Pulmonary artery endothelial cell (primary cell): ENCODE measurements at regions not wholly inside any gene's neighbourhood (a gene's known extent, or its start where the extent isn't known, plus 50 kb on each side); places are given as distances from the start of the nearest gene placed in this dataset.

Experiments
- DNase-seq: peaks from one replicate; pipeline ENCODE4 v3.0.0-alpha.2; 2011; ENCODE audit warnings: low read depth, low spot score

DNA sequence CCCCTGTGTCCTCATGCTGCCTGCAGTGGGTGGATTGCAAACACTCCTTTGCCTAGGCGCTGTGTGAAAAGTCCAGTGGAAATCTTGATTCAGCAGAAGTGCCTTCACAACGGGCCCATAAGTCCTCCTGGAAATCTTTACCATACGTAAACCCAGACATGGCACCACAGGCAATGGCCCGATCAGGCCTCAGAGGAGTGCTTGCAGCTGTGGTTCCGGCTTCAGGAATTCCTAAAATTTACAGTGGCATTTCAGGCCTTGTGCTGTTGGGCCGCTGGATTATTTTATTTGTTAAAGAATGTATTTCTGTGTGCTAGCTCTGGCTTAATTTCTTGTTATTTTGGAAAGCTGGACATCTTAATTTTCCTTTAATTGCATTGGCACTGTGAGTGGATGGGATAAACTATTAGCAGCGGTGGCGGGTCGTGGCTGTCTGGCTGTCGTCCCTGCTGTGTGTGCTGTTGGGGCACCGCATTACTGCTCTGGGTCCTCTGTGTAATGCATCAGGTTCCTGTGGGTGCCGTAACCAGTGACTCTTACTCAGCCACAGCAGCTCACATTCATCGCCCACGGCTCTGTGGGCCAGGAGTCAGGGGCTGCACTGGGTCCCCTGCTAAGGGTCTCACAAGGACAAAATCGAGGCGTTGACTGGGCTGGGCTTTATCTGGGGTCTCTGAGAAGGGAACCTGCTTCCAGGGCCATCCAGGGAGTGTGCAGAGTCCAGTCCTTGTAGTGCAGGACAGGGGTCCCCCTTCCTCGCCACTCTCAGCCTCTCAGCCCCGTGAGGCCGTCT is 73.1 kb downstream of the RTP5 start:
- no peak for DNase-seq

DNA sequence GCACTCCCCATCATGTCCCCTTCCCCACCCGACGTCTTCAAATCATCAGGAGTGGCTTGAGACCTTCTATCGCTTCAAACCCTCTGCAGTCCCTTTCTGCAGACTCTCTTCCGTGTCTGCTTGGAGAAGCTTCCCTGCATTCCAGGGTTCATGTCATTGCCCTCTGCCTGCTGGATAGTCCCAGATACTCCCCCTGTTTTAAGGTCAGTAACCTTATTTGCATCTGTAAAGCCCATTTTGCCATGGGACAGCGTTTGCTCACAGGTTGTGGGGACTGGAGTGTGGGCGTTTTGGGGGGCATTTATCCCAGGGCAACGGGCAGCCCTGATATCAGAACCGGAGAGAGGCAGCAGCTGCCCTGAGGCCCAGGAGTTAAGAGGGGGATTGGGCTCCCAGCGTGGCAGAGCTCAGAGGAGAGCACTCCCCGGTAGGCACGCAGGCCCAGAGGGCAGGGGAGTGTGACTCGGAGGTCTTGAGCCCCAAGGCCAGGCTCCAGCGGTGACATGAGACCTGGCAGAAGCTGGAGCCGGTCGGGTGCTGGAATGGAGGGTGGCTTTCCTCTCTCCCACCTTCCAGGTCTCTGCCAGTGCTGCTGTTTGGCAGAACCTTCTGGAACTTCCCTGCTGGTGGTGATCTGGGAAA is 73.8 kb downstream of the RTP5 start:
- DNase-seq, result no peak

DNA sequence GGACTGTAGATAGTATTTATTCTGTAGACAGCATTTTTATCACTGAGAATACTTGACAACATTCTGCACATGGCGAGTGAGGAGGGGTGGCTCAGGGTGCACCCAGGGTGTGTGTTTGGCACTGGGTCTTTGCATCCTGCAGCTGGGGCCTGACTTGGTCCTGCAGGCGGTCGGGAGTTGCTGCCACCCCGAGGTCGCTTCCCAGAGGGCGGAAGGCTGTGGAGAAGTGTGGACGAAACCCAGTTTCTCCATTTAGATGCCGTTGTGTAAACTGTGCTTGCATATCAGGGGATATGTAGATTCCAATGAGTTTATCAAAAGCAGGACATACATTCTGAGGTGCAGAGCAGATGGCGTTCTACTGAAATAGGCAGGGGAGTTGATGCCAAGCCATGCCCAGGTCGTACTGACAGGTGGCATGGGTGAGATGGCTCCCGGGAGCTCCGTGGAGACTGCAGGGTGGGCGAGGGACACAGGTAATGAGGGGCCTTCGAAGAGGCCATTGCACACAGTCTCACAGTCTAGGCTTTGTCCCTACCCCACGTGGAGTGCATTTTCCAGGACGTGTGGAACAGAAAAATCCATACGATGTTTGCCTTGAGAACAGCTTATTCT is 74.5 kb downstream of the RTP5 start:
- DNase-seq, result no peak

DNA sequence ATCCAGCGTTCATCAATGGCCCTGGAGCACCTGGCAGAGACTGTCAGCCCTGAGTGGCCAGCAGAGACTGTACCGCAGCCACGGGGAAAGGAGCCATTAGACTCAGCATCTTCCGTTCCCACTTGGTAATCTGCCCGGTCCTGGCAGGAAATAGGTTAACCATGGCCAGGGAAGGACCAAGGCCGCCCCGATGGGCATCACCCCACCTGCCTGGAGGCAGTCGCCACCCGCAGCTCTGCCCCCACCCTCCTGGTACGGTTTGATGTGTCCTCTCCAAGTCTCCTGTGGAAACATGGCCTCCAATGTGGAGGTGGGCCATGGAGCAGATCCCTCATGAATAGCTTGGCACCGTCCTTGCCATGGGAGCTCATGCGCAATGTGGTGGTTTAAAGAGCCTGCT is 75.3 kb downstream of the RTP5 start:
- DNase-seq, result no peak

DNA sequence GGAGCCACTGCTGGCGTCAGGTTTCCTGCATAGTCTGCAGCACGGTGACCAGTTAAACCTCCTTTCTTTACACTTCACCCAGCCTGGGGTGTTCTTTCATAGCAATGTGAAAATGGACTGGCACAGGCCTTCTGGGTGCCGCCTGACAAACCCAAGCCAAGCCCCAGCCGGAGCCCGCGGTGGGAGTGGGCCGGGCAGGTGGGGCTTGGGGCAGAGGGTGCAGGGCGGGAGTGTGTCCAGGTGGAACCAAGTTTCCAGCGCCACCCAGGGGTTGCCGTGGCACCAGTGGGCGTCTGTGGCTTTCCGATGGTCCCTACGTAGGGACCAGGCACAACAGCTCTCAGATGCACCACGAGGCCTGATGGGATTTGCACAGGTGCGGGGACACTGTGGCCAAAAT is 75.8 kb downstream of the RTP5 start:
- DNase-seq, result no peak

DNA sequence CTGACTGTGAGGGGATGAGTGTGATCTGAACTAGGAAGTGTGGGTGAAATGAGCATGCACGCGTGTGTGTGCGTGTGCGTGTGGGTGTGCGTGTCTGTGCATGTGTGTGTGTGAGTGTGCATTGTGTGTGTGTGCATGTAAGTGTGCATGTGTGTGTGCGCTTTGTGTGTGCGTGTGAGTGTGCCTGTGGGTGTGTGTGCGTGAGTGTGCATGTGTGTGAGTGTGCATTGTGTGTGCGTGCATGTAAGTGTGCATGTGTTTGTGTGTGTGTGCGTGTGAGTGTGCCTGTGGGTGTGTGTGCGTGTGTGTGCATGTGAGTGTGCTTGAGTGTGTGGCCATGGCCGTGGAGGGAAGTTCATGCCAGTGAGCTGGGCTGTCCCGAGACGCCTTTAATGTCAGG is 76.3 kb downstream of the RTP5 start:
- DNase-seq, result no peak

DNA sequence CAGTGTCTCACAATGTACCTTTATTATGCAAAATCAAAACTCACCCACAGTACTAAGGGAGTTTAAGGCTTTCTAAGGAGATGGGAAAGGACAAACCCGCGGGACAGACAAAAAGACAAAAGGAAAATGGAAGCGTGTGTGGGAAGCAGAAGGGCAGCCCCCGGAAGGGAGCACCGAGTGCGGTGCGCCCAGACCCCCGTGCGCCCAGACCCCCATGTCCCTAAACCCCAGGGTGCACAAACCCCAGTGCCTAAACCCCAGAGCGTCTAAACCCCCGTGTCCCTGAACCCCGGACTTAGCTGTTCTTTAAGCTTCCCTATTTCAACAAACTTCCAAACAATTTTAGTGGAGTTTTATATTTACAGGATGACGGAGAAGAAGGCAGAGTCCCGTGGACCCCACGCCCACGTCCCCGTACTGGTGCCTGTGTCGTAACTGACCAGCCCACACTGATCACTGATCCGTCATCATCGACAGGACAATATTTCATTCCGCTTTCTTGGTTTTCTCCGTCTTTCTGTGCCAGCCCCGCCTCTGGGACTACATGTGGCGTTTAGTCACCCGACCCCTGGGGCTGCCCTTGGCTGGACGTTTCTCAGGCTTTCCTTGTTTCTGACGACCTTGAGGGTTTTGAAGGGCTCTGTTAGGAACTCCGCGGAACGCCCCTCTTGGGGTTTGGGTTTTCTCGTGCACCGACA is 76.9 kb downstream of the RTP5 start:
- no peak for DNase-seq

DNA sequence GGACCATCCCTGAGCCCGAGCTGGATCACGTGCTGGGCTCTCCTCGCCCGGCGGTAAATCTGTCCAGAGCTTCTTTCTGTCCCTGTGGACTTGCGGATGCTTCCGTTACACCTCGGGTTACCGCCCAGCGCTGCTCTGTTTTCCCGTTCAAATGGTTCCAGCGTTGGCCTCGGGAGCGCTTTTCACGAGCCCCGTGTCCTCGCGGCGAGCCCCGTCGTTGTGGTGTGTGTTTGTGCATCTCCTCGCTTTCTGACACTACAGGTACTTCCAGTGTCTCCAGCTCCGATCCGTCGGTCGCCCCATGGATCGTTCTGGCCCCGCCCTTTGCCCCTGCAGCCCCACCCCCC is 77.4 kb downstream of the RTP5 start:
- no peak for DNase-seq

DNA sequence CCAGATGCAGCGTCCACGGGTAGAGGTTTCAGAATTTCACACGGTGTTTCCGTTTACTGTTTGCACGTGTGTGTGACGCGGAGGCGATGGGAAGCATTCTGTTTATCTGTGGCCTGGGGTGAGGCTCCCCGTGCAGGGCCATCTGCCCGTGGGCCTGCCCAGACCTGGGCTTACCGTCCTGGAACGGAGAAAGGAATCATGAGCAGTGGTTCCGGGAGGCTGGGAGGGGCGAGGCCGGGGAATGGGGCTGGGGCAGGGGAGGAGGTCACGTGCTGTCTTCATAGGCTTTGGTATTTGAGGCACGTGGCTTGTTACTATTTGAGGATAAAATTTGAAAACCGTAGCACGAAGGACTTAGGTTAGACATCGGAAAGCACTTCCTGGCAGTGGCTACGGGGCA is 77.9 kb downstream of the RTP5 start:
- DNase-seq, result no peak

DNA sequence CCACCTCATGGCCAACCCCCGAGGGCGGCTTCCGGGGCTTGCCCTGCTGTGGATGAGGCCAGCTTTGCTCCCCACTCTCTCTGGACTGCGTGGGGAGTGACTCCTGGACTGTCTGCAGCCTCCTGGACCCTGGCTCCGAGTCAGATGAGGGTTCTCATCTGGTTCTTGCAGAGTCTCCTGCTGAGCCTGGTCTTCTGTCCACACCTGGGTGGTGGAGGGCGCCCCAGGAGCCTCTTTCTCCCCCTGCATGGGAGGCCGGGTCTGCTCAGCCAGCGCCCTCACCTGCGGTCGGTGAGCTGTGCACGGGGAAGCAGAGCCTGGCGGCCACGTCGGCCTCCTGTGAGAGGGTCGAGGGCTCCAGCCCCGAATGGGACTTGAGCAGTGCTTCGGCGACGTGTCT is 78.3 kb downstream of the RTP5 start:
- no peak for DNase-seq

DNA sequence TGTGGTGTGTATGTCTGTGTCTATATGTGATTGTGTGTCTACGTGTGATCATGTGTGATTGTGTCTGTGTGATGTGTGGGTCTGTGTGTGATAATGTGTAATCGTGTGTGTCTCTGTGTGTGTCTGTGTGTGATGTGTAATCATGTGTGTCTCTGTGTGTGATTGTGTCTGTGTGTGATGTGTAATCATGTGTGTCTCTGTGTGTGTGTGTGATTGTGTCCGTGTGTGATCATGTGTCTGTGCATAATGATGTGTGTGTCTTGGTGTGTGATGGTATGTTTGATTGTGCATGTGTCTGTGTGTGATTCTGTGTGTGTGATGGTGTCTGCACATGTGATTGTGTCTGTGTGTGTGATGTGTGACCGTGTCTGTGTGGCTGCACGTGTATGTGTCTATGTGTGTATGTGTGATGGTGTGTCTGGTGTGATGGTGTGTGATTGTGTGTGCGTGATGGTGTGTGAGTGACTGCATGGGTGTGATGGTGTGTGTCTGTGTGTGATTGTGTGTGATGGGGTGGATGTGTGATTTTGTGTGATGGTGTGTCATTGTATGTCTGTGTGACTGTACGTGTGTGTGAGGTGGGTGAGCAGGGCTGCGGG is 78.9 kb downstream of the RTP5 start:
- DNase-seq, result no peak

DNA sequence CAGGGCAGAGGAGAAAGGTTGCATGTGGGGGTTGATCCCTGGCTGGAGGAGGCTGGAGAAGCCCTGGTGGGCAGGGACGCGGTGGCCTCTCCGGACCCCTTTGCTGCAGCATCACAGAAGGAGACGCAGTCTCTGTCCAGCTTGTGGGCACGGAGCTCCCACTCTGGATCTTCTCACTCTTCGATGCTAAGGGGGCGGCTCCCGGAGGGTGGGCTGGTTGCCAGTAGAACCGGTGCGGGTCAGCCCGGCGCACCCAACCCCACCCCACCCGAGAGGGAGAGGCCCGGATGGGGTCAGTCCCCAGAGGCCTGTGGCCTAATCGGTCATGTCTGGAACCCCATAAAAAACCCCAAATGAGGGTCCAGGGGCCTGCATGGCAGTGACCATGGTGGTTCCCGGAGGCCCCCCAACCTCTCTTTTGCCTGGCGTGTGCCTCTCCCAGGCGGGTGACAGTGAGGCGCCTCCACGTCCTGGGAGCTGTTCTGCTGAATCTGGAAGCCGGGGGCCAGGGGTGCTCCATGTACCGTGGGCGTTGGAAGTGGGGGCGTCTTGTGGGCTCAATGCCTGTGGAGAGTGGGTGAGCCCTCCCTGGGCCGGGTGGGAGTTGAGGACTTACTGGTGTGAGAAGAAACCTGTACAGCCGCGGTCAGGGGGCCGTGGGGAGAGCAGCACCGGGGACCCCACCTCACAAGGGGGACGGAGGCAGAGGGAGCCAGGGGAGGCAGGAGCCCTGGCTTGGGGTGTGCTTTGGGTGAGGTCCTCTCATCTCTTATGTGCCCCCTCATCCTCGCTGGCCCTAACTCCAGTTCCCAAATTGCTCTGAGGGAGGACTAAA is 79.6 kb downstream of the RTP5 start:
- DNase-seq, result no peak

DNA sequence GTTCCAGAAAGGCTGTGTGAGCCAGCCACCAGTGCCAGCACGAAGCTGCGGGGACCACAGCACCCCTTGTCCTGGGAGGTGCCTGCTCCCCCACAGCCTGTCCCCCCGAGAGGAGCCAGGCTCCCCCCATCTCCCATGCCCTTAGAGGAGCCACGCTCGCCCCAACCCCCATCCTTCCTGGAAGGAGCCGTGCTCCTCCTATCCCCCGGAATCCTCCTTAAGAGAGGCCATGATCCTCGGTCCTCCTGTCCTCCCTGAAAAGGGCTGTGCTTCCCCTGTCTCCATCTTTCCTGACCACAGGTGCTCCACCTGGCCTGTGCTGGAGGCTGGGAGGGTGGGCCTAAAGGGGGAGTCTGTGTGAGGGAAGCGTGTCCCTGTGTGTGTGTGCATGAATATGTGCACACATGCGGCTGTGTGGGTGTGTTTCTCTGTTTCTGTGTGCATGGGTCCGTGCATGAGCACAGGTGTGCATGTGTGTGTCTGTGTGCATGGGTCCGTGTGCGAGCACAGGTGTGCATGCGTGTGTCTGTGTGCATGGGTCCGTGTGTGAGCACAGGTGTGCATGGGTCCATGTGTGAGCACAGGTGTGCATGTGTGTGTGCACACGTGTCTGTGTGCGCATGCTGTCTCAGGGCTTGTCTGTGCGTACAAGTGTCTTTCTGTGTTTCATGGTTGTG is 80.3 kb downstream of the RTP5 start:
- no peak for DNase-seq

DNA sequence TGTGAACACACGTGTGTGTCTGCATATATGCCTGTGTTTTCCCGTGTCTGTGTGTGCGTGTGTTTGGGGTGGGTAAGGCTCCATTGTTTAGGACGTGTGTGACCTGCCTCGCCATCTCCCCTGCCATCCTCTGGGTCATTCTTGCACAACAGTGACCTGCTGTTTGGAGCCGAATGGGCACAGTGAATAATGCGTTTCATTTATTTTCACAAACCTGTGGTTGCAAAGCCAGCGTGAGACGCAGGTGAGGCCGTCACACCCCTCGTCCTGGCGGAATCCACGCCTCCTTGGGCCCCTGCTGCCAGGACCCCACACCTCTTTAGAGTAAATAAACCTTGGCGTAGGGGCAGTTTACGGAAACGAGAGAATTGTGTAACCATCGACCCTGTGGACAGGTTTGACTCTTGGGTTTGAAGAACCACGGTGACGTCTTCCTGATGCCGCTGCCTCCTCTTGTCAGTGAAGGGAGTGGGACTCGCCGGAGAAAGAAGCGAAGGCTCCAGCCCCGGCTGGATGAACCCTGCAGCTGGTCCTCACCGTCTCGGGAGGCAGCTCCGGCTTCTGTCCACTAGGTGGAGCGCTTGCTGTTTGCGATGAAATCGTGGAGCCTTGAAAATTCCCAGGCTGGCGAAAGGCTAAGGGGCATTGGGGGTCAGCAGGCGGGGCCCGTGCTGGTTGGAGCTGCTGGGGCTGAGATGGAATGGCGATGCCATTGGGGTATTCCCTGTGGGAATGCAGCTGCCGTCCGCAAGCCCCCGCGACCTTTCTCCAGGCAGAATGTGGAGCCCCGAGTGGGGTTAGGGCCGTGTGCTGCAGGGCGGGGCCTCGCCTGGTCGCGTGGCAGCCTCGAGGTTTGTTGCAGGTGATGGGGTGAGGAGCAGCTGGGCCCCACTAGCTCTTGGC is 81.1 kb downstream of the RTP5 start:
- DNase-seq, result peak; percentile 4

DNA sequence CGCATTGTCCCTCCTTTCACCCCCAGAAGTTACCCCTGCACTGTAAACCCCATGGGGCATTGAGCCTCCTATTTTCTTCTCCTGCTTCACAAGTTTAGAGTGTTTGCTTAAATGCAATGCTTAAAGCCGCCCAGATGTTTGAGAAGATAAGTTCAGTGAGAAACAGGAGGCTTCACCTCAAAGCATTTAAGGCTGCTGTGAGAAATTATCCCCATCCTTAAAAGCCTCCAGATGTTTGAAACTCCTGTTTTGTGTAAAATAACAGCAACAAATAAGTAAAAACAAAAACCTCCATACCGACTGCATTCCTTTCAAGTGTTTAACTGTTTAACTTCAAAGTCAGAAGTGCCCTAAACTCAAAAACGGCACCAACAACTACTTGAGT is 81.8 kb downstream of the RTP5 start:
- DNase-seq, result no peak

DNA sequence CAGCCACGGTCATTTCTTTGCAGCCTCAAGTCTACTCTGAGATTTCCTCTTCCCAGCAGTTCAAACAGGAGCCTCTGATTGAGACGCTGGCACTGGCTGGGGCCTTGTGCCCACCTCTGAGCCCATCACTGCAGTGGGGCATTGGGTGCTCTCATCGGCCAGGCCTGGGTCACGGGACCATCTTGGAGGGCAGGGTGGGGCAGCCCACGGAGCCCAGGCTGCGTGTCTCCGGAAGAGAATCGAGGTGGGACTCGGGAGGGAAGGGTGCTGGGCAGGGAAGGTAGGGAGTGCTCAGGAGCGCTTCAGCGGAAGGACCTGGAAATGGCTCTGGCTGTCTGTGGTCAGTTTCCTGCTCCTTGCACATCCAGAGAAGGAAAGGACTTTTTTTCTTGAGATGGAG is 82.4 kb downstream of the RTP5 start:
- DNase-seq, result no peak

DNA sequence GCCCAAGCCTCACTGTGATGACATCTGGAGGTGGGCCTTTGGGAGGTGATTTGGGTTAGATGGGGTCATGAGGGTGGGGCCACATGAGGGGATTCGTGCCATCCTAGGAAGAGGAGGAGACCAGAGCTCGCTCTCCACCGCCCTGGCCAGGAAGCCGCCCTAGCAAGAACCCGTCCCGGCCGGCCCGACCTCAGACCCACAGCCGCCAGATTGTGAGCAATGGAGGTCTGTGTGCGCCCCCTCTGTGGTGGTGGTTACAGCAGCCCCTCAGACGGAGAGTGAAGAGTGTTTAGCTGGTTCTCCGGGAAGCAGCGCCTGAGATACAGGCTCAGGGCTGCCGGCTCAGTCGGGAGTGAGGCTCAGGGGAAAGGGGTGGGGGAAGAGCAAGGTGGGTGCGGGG is 83.3 kb downstream of the RTP5 start:
- no peak for DNase-seq

DNA sequence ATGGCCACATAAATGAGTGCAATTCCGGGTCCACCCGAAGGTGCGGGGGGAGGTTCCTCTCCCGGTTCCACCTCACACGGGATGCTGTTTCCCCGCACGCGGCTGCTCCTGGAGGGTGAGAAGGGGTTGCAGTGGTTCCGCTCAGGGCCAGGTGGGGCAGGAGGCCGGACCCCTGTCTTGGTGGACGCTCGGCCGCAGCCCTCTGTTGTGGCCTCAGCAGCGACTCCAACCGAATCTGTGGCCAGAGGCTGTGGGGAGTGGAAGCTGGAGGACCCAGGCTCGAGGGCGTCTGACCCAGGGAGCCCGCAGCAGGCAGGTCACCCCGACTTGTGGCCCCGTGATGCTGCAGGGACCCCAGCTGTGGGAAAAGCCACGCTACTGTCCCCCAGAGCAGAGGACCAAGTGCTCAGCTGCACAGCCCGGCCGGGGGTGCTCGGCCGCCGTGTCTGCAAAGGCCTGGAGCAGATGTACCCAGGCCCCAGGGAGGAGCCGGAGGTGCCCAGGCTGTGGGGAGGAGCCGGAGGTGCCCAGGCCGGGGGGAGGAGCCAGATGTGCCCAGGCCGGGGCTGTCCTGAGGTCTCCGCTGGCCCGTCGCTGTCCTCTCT is 83.9 kb downstream of the RTP5 start:
- no peak for DNase-seq

DNA sequence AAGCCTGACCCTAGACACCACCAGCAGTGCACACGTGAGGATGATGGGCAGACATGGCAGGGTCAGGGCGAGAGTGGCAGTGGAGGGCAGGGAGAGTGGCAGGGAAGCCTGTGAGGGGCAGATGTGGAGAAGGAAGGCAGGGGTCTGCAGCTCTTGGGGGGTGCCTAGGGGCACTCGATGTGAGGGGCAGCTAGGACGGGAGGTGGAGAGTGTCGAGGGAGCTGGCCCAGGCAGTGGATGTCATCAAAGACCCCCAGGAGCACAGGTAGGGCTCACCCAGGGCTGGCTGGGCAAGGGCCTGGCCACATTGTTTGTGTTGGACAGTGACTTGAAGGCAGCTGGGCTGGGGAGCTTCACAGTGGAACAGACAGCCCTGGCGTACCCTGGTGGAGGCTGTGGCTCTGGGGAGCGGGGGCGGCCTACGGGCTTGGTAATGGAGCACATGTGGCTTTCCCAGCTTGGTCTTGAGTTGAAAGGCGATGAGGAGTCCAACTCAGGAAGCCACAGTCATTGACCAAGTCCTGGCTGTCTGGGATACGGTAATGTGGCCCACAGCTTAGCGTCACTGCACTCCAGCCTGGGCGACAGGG is 87.1 kb downstream of the RTP5 start:
- no peak for DNase-seq
